SK-N-SH treated with all-trans-retinoic acid at 6 μM for 48 hours (cell line): ENCODE measurements at regions not wholly inside any gene's neighbourhood (a gene's known extent, or its start where the extent isn't known, plus 50 kb on each side); places are given as distances from the start of the nearest gene placed in this dataset.

Experiments
- BACH2 ChIP-seq: fragments of 250-450 bp; sonication (Bioruptor Pico); IDR thresholded peaks from 2 replicates; pipeline ENCODE4 v1.9.0; 2021; ENCODE audit warnings: mild to moderate bottlenecking, borderline replicate concordance
- SNAI2 ChIP-seq: fragments of 250-450 bp; sonication (Bioruptor Pico); IDR thresholded peaks from 2 replicates; pipeline ENCODE4 v1.5.0; 2020; ENCODE audit warnings: mild to moderate bottlenecking, moderate library complexity
- TCF4 ChIP-seq: fragments of 250-450 bp; sonication (Bioruptor Pico); IDR thresholded peaks from 2 replicates; pipeline ENCODE4 v1.8.0; 2021; ENCODE audit warnings: mild to moderate bottlenecking, moderate library complexity, borderline replicate concordance
- ZFP3 ChIP-seq: fragments of 250-450 bp; sonication (Bioruptor Pico); IDR thresholded peaks from 2 replicates; pipeline ENCODE4 v1.5.0; 2020; ENCODE audit warnings: mild to moderate bottlenecking, moderate library complexity
- ZFP30 ChIP-seq: fragments of 450-650 bp; formaldehyde crosslinking; IDR thresholded peaks from 2 replicates; pipeline ENCODE4 v1.5.0; 2022; ENCODE audit warnings: mild to moderate bottlenecking, moderate library complexity
- ZNF565 ChIP-seq: fragments of 450-650 bp; formaldehyde crosslinking; conservative IDR thresholded peaks from 2 replicates; pipeline ENCODE4 v1.5.0; 2020; ENCODE audit warnings: low read depth, mild to moderate bottlenecking, moderate library complexity
- ZNF70 ChIP-seq: fragments of 450-650 bp; formaldehyde crosslinking; IDR thresholded peaks from 2 replicates; pipeline ENCODE4 v1.5.0; 2020; ENCODE audit warnings: mild to moderate bottlenecking, moderate library complexity
- TF ChIP-seq, protein P1 (sequence below): fragments of 250-450 bp; sonication (Bioruptor Pico); IDR thresholded peaks from 2 replicates; pipeline ENCODE4 v1.8.0; 2020; ENCODE audit warnings: mild to moderate bottlenecking, moderate library complexity, borderline replicate concordance
- TF ChIP-seq, protein P2 (sequence below): fragments of 250-450 bp; sonication (Bioruptor Pico); IDR thresholded peaks from 2 replicates; pipeline ENCODE4 v1.5.1; 2020; ENCODE audit warnings: low read depth, mild to moderate bottlenecking, moderate library complexity
- TF ChIP-seq, protein P3 (sequence below): fragments of 250-450 bp; sonication (Bioruptor Pico); IDR thresholded peaks from 2 replicates; pipeline ENCODE4 v1.5.1; 2021; ENCODE audit warnings: mild to moderate bottlenecking, moderate library complexity

DNA sequence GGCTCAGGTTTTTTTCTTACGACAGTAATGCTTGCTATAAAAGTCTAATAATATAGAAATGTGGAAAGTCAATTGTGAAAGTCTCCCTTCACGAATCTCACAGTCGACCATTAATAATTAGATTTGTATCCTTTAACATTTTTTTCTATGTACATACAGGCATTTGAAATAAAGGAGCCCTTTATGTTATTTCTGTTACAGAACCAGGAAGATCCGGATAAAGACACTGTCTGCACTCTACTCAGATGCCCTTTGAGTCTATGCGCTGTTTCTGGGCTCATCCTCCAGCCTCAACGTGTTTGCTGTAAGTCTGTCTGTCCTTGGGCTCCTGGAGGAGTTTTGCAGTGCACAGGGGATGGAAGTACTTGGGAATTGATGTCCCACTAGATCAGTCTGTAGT, 212.2 kb upstream of the ATP2B1 start:
- TF ChIP-seq TCF4 (no peak), ZNF70 (CRISPR knock-in tag) (no peak), BACH2 (CRISPR knock-in tag) (no peak), ZNF565 (CRISPR knock-in tag) (no peak), ZFP30 (no peak), SNAI2 (CRISPR knock-in tag) (no peak), ZFP3 (CRISPR knock-in tag) (no peak)
- TF ChIP-seq, protein P1, sequence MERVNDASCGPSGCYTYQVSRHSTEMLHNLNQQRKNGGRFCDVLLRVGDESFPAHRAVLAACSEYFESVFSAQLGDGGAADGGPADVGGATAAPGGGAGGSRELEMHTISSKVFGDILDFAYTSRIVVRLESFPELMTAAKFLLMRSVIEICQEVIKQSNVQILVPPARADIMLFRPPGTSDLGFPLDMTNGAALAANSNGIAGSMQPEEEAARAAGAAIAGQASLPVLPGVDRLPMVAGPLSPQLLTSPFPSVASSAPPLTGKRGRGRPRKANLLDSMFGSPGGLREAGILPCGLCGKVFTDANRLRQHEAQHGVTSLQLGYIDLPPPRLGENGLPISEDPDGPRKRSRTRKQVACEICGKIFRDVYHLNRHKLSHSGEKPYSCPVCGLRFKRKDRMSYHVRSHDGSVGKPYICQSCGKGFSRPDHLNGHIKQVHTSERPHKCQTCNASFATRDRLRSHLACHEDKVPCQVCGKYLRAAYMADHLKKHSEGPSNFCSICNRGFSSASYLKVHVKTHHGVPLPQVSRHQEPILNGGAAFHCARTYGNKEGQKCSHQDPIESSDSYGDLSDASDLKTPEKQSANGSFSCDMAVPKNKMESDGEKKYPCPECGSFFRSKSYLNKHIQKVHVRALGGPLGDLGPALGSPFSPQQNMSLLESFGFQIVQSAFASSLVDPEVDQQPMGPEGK: no peak
- TF ChIP-seq, protein P2, sequence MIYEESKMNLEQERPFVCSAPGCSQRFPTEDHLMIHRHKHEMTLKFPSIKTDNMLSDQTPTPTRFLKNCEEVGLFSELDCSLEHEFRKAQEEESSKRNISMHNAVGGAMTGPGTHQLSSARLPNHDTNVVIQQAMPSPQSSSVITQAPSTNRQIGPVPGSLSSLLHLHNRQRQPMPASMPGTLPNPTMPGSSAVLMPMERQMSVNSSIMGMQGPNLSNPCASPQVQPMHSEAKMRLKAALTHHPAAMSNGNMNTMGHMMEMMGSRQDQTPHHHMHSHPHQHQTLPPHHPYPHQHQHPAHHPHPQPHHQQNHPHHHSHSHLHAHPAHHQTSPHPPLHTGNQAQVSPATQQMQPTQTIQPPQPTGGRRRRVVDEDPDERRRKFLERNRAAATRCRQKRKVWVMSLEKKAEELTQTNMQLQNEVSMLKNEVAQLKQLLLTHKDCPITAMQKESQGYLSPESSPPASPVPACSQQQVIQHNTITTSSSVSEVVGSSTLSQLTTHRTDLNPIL: no peak
- TF ChIP-seq, protein P3, sequence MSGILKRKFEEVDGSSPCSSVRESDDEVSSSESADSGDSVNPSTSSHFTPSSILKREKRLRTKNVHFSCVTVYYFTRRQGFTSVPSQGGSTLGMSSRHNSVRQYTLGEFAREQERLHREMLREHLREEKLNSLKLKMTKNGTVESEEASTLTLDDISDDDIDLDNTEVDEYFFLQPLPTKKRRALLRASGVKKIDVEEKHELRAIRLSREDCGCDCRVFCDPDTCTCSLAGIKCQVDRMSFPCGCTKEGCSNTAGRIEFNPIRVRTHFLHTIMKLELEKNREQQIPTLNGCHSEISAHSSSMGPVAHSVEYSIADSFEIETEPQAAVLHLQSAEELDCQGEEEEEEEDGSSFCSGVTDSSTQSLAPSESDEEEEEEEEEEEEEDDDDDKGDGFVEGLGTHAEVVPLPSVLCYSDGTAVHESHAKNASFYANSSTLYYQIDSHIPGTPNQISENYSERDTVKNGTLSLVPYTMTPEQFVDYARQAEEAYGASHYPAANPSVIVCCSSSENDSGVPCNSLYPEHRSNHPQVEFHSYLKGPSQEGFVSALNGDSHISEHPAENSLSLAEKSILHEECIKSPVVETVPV: no peak
